ENCODE measurements at regions not wholly inside any gene's neighbourhood (a gene's known extent, or its start where the extent isn't known, plus 50 kb on each side); places are given as distances from the start of the nearest gene placed in this dataset.

DNA sequence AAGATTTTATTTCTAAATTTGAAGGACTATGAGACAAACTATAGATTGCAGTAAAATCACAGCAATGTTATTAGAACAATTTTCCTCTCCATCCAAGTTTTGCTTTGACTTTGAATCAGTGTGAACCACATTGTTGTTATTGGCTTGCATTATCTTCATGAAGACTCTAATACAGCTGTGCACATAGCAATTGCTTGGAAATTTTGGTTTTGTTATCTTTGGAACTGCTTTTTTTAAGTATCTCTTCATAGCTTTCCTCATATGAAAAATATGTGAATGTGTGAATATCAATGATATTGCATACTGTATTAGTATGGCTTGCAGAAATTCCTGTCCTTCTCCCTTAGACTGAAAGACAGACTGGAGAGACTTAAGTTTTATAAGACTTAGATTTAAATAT is 666.6 kb downstream of the LUZP2 start (continued):
- TF ChIP-seq, protein P1, sequence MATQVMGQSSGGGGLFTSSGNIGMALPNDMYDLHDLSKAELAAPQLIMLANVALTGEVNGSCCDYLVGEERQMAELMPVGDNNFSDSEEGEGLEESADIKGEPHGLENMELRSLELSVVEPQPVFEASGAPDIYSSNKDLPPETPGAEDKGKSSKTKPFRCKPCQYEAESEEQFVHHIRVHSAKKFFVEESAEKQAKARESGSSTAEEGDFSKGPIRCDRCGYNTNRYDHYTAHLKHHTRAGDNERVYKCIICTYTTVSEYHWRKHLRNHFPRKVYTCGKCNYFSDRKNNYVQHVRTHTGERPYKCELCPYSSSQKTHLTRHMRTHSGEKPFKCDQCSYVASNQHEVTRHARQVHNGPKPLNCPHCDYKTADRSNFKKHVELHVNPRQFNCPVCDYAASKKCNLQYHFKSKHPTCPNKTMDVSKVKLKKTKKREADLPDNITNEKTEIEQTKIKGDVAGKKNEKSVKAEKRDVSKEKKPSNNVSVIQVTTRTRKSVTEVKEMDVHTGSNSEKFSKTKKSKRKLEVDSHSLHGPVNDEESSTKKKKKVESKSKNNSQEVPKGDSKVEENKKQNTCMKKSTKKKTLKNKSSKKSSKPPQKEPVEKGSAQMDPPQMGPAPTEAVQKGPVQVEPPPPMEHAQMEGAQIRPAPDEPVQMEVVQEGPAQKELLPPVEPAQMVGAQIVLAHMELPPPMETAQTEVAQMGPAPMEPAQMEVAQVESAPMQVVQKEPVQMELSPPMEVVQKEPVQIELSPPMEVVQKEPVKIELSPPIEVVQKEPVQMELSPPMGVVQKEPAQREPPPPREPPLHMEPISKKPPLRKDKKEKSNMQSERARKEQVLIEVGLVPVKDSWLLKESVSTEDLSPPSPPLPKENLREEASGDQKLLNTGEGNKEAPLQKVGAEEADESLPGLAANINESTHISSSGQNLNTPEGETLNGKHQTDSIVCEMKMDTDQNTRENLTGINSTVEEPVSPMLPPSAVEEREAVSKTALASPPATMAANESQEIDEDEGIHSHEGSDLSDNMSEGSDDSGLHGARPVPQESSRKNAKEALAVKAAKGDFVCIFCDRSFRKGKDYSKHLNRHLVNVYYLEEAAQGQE (IDR thresholded peaks at IDR 0.05; ENCODE audit: low read depth): no peak
- TF ChIP-seq FOSL1 (IDR thresholded peaks at IDR 0.05; ENCODE audit: low read depth): no peak
- TF ChIP-seq SP1 (IDR thresholded peaks at IDR 0.05; ENCODE audit: low read depth): no peak

DNA sequence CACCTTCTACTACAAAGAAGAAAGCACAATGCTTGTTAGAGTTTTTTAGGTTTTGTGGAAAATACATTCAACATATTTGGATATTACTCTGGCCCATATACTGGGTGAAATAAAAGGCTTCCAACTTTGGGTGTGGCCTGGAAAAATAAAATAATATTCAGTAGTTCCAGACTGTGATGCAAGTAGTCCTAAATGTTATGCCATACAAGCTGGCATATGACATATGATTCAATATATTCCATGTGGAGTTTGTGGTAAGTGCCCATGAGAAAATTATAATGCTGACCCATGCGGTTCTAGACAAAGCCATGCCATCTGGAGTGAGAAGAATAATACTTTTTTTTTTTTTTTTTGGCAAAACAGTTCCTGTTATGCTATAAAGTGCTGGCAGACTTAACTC is 683.3 kb downstream of the LUZP2 start:
- ChIA-PET CTCF (no interaction called here), POLR2A (no interaction called here), RAD21 (ENCODE audit: low non-redundant PET in 1 of 2, low total read pairs in 2 of 2, uncharacterized antibody in 2 of 2, unreplicated experiment in 2 of 2) (no interaction called here)
- Histone ChIP-seq H2AFZ (ENCODE audit: low read depth, low read length, poor library complexity, severe bottlenecking) (no peak overlapping the region), H3K4me3 (replicated peaks in 1 of 2; ENCODE audit: low read depth in 1 of 2, low read length in 2 of 2) (no peak overlapping the region), H3K4me2 (ENCODE audit: low read length) (no peak overlapping the region), H3K4me1 (ENCODE audit: control insufficient read depth in 1 of 2, insufficient read depth in 2 of 2, low read length in 2 of 2) (no peaks in the 10 kb centered on the region), H3K36me3 (ENCODE audit: control insufficient read depth in 1 of 2, insufficient read depth in 2 of 2, low read length in 2 of 2) (no peaks in the 10 kb centered on the region), H3K9ac (ENCODE audit: low read length) (no peak overlapping the region), H3K9me2 (ENCODE audit: insufficient read depth) (no peaks in the 10 kb centered on the region), H4K20me1 (ENCODE audit: insufficient read depth) (no peaks in the 10 kb centered on the region), H3K79me2 (ENCODE audit: insufficient read depth, low read length) (no peaks in the 10 kb centered on the region), H3K9me3 (ENCODE audit: control insufficient read depth in 1 of 2, insufficient read depth in 1 of 2, low read depth in 1 of 2, low read length in 2 of 2) (peaks cover 15 to 16% of the 10 kb centered on the region in 2 experiments; a peak in 2 of 4 replicates), H3K27me3 (ENCODE audit: insufficient read depth, low read length) (no peaks in the 10 kb centered on the region), H3K27ac (ENCODE audit: low read depth, low read length) (no peak overlapping the region)
- ATAC-seq (no peak), DNase-seq (ENCODE audit: low read depth, low spot score) (no peak)
- TF ChIP-seq SRF (IDR thresholded peaks at IDR 0.05; ENCODE audit: low read depth): no peak
- TF ChIP-seq, protein P2, sequence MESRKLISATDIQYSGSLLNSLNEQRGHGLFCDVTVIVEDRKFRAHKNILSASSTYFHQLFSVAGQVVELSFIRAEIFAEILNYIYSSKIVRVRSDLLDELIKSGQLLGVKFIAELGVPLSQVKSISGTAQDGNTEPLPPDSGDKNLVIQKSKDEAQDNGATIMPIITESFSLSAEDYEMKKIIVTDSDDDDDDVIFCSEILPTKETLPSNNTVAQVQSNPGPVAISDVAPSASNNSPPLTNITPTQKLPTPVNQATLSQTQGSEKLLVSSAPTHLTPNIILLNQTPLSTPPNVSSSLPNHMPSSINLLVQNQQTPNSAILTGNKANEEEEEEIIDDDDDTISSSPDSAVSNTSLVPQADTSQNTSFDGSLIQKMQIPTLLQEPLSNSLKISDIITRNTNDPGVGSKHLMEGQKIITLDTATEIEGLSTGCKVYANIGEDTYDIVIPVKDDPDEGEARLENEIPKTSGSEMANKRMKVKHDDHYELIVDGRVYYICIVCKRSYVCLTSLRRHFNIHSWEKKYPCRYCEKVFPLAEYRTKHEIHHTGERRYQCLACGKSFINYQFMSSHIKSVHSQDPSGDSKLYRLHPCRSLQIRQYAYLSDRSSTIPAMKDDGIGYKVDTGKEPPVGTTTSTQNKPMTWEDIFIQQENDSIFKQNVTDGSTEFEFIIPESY (IDR thresholded peaks at IDR 0.05; ENCODE audit: extremely low read depth, insufficient replicate concordance, low read length): no peak
- no peak for TF ChIP-seq POLR2A (IDR thresholded peaks at IDR 0.05; ENCODE audit: borderline replicate concordance, extremely low read depth, insufficient read depth, insufficient read length)
- TF ChIP-seq, protein P1 (IDR thresholded peaks at IDR 0.05; ENCODE audit: low read depth): no peak
- TF ChIP-seq JUND (IDR thresholded peaks at IDR 0.05): no peak
- TF ChIP-seq YY1 (IDR thresholded peaks at IDR 0.05; ENCODE audit: extremely low read depth, insufficient replicate concordance, low read depth, low read length): no peak
- no peak for TF ChIP-seq EZH2 (IDR thresholded peaks at IDR 0.05)
- intact Hi-C loops (cut with micrococcal nuclease): no loop called here
- no TSS peak for BruUV-seq (replicated peaks)

Measured in HCT116 (cell line).